ENCODE measurements at regions not wholly inside any gene's neighbourhood (a gene's known extent, or its start where the extent isn't known, plus 50 kb on each side); places are given as distances from the start of the nearest gene placed in this dataset.

GRCh38 chr16:9408297-9408878, 316.9 kb downstream of the HAPSTR1 start:
- Histone ChIP-seq H2BK120ac (ENCODE audit: insufficient read depth, low read length, poor library complexity) (no peak overlapping the region), H3K27ac (ENCODE audit: low read depth, low read length) (no peak overlapping the region), H3K27me3 (ENCODE audit: insufficient read depth, low read length) (no peaks in the 10 kb centered on the region), H4K8ac (ENCODE audit: low read depth, low read length) (no peak overlapping the region), H4K91ac (ENCODE audit: low read depth, low read length) (no peak overlapping the region), H3K9me3 (ENCODE audit: insufficient read depth, low read depth, low read length) (peaks cover 3% of the 10 kb centered on the region), H3K79me1 (ENCODE audit: low read length) (no peaks in the 10 kb centered on the region), H3K23ac (ENCODE audit: low read length) (no peak overlapping the region), H3K4ac (ENCODE audit: low read depth, low read length) (no peak overlapping the region), H2AFZ (ENCODE audit: insufficient read depth, low read length, poor library complexity) (no peak overlapping the region), H2AK5ac (ENCODE audit: low read length) (no peak overlapping the region), H2BK12ac (ENCODE audit: low read length) (no peak overlapping the region), H3K18ac (ENCODE audit: low read length) (no peak overlapping the region), H3K14ac (ENCODE audit: low read length) (no peak overlapping the region), H3K79me2 (ENCODE audit: control insufficient read depth, insufficient read depth, low read length, poor library complexity) (no peaks in the 10 kb centered on the region), H4K12ac (ENCODE audit: low read depth, low read length) (no peak overlapping the region), H3K4me2 (ENCODE audit: low read length) (no peak overlapping the region), H3K4me3 (ENCODE audit: low read depth, low read length) (no peak overlapping the region), H3K9ac (ENCODE audit: low read length) (no peak overlapping the region), H3K36me3 (ENCODE audit: control insufficient read depth in 1 of 2, insufficient read depth in 2 of 2, low read length in 2 of 2) (no peaks in the 10 kb centered on the region), H3K4me1 (ENCODE audit: control insufficient read depth in 1 of 2, insufficient read depth in 2 of 2, low read length in 2 of 2) (no peaks in the 10 kb centered on the region), H2BK5ac (ENCODE audit: low read depth, low read length, poor library complexity) (no peak overlapping the region)
- no CpG with 5 or more reads among the region's 9 CpGs for WGBS (ENCODE audit: extremely low coverage, insufficient coverage, insufficient read length)
- DNase-seq = no peak

- Histone ChIP-seq H2BK120ac (ENCODE audit: insufficient read depth, low read length, poor library complexity) (no peak overlapping the region), H3K79me1 (ENCODE audit: low read length) (no peaks in the 10 kb centered on the region), H3K4ac (ENCODE audit: low read depth, low read length) (no peak overlapping the region), H4K8ac (ENCODE audit: low read depth, low read length) (no peak overlapping the region), H3K4me1 (ENCODE audit: control insufficient read depth in 1 of 2, insufficient read depth in 2 of 2, low read length in 2 of 2) (no peaks in the 10 kb centered on the region), H2BK12ac (ENCODE audit: low read length) (no peak overlapping the region), H4K91ac (ENCODE audit: low read depth, low read length) (no peak overlapping the region), H3K27ac (ENCODE audit: low read depth, low read length) (no peak overlapping the region), H2BK5ac (ENCODE audit: low read depth, low read length, poor library complexity) (no peak overlapping the region), H3K9ac (ENCODE audit: low read length) (no peak overlapping the region), H4K12ac (ENCODE audit: low read depth, low read length) (no peak overlapping the region), H3K27me3 (ENCODE audit: insufficient read depth, low read length) (no peaks in the 10 kb centered on the region), H3K18ac (ENCODE audit: low read length) (no peak overlapping the region), H3K14ac (ENCODE audit: low read length) (no peak overlapping the region), H3K23ac (ENCODE audit: low read length) (no peak overlapping the region), H3K79me2 (ENCODE audit: control insufficient read depth, insufficient read depth, low read length, poor library complexity) (no peaks in the 10 kb centered on the region), H2AFZ (ENCODE audit: insufficient read depth, low read length, poor library complexity) (no peak overlapping the region), H3K36me3 (ENCODE audit: control insufficient read depth in 1 of 2, insufficient read depth in 2 of 2, low read length in 2 of 2) (no peaks in the 10 kb centered on the region), H3K4me3 (ENCODE audit: low read depth, low read length) (no peak overlapping the region), H3K4me2 (ENCODE audit: low read length) (no peak overlapping the region), H2AK5ac (ENCODE audit: low read length) (no peak overlapping the region), H3K9me3 (ENCODE audit: insufficient read depth, low read depth, low read length) (peaks cover 2% of the 10 kb centered on the region)
- no CpG with 5 or more reads among the region's 10 CpGs for WGBS (ENCODE audit: extremely low coverage, insufficient coverage, insufficient read length)
- DNase-seq = no peak
Measured at GRCh38 chr16:9409560-9410493, 318.4 kb downstream of the HAPSTR1 start.

DNA sequence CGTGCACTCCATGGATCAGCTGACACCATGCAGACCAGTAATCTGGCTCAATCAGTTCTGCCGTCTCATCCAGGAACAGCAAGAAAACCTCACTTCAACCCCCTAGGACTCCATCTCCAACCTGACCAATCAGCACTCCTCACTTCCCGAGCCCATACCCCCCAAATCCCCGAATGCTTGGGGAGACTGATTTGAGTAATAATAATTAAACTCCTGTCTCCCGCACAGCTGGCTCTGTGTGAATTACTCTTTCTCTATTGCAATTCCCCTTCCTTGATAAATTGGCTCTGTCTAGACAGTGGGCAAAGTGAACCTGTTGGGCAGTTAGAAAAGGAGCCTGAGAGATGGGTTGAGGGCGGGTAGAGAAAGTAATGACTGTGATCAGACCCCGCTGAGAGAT, 320.0 kb downstream of the HAPSTR1 start:
- H2AK5ac ChIP-seq (ENCODE audit: low read length) = no peak overlapping the region
- no peak overlapping the region for H4K91ac ChIP-seq (ENCODE audit: low read depth, low read length)
- no peak overlapping the region for H2BK5ac ChIP-seq (ENCODE audit: low read depth, low read length, poor library complexity)
- no peak overlapping the region for H3K18ac ChIP-seq (ENCODE audit: low read length)
- H3K79me1 ChIP-seq (ENCODE audit: low read length) = no peaks in the 10 kb centered on the region
- DNase-seq = no peak
- no peak overlapping the region for H4K12ac ChIP-seq (ENCODE audit: low read depth, low read length)
- H3K79me2 ChIP-seq (ENCODE audit: control insufficient read depth, insufficient read depth, low read length, poor library complexity) = no peaks in the 10 kb centered on the region
- H3K14ac ChIP-seq (ENCODE audit: low read length) = no peak overlapping the region
- no peak overlapping the region for H2BK120ac ChIP-seq (ENCODE audit: insufficient read depth, low read length, poor library complexity)
- no peak overlapping the region for H2BK12ac ChIP-seq (ENCODE audit: low read length)
- H3K27me3 ChIP-seq (ENCODE audit: insufficient read depth, low read length) = no peaks in the 10 kb centered on the region
- no peak overlapping the region for H2AFZ ChIP-seq (ENCODE audit: insufficient read depth, low read length, poor library complexity)
- no peak overlapping the region for H3K9ac ChIP-seq (ENCODE audit: low read length)
- no peaks in the 10 kb centered on the region for H3K36me3 ChIP-seq (ENCODE audit: control insufficient read depth in 1 of 2, insufficient read depth in 2 of 2, low read length in 2 of 2)
- H4K8ac ChIP-seq (ENCODE audit: low read depth, low read length) = no peak overlapping the region
- no peak overlapping the region for H3K4ac ChIP-seq (ENCODE audit: low read depth, low read length)
- no peak overlapping the region for H3K27ac ChIP-seq (ENCODE audit: low read depth, low read length)
- H3K4me1 ChIP-seq (ENCODE audit: control insufficient read depth in 1 of 2, insufficient read depth in 2 of 2, low read length in 2 of 2) = no peaks in the 10 kb centered on the region
- H3K23ac ChIP-seq (ENCODE audit: low read length) = no peak overlapping the region
- WGBS (ENCODE audit: extremely low coverage, insufficient coverage, insufficient read length) = no CpG with 5 or more reads among the region's 7 CpGs
- no peak overlapping the region for H3K4me2 ChIP-seq (ENCODE audit: low read length)
- no peaks in the 10 kb centered on the region for H3K9me3 ChIP-seq (ENCODE audit: insufficient read depth, low read depth, low read length)
- H3K4me3 ChIP-seq (ENCODE audit: low read depth, low read length) = no peak overlapping the region

- Histone ChIP-seq H4K91ac (ENCODE audit: low read depth, low read length) (no peak overlapping the region), H2AFZ (ENCODE audit: insufficient read depth, low read length, poor library complexity) (no peak overlapping the region), H3K14ac (ENCODE audit: low read length) (no peak overlapping the region), H3K4ac (ENCODE audit: low read depth, low read length) (no peak overlapping the region), H3K36me3 (ENCODE audit: control insufficient read depth in 1 of 2, insufficient read depth in 2 of 2, low read length in 2 of 2) (no peaks in the 10 kb centered on the region), H2BK5ac (ENCODE audit: low read depth, low read length, poor library complexity) (no peak overlapping the region), H3K23ac (ENCODE audit: low read length) (no peak overlapping the region), H3K4me2 (ENCODE audit: low read length) (no peak overlapping the region), H3K27me3 (ENCODE audit: insufficient read depth, low read length) (no peaks in the 10 kb centered on the region), H3K79me2 (ENCODE audit: control insufficient read depth, insufficient read depth, low read length, poor library complexity) (no peaks in the 10 kb centered on the region), H3K27ac (ENCODE audit: low read depth, low read length) (no peak overlapping the region), H3K79me1 (ENCODE audit: low read length) (no peaks in the 10 kb centered on the region), H3K9ac (ENCODE audit: low read length) (no peak overlapping the region), H3K4me1 (ENCODE audit: control insufficient read depth in 1 of 2, insufficient read depth in 2 of 2, low read length in 2 of 2) (no peaks in the 10 kb centered on the region), H3K9me3 (ENCODE audit: insufficient read depth, low read depth, low read length) (peaks cover 2% of the 10 kb centered on the region), H2AK5ac (ENCODE audit: low read length) (no peak overlapping the region), H4K12ac (ENCODE audit: low read depth, low read length) (no peak overlapping the region), H2BK12ac (ENCODE audit: low read length) (no peak overlapping the region), H4K8ac (ENCODE audit: low read depth, low read length) (no peak overlapping the region), H2BK120ac (ENCODE audit: insufficient read depth, low read length, poor library complexity) (no peak overlapping the region), H3K18ac (ENCODE audit: low read length) (no peak overlapping the region), H3K4me3 (ENCODE audit: low read depth, low read length) (no peak overlapping the region)
- no peak for DNase-seq
- no CpG with 5 or more reads among the region's 9 CpGs for whole genome bisulfite sequencing (ENCODE audit: extremely low coverage, insufficient coverage, insufficient read length)
Measured at GRCh38 chr16:9412031-9412914, 320.8 kb downstream of the HAPSTR1 start.
